BJ (cell line): ENCODE measurements at regions not wholly inside any gene's neighbourhood (a gene's known extent, or its start where the extent isn't known, plus 50 kb on each side); places are given as distances from the start of the nearest gene placed in this dataset.

ENCODE experiments used
- CTCF ChIA-PET: fragments of 350-600 bp; formaldehyde crosslinking; extraction: SDS; loops from one replicate; lab custom pipeline; 2021; ENCODE audit warnings: antibody characterized with exemption, inconsistent platforms; lab: Yijun Ruan, JAX
- POLR2A ChIA-PET: fragments of 300-600 bp; sonication (Branson Sonifier 250); formaldehyde crosslinking; extraction: SDS; loops from one replicate; lab custom pipeline; 2021; ENCODE audit warnings: antibody characterized with exemption; lab: Charles Lee
- DNase-seq: peaks from one replicate; pipeline ENCODE4 v3.0.0-alpha.2; 2011; ENCODE audit warnings: low read depth
- H3K27me3 ChIP-seq: 2 replicates; pipeline ENCODE4 v1.6.0; 2011; ENCODE audit warnings: low read length; ENCODE audit not compliant: control insufficient read depth, insufficient read depth
- H3K36me3 ChIP-seq: 2 replicates; pipeline ENCODE4 v1.5.1; 2011; ENCODE audit warnings: low read length; ENCODE audit not compliant: control insufficient read depth, insufficient read depth
- H3K4me3 ChIP-seq: 2 replicates; pipeline ENCODE4 v1.5.1; 2011; ENCODE audit warnings: low read depth, mild to moderate bottlenecking, control low read depth, low read length
- TF ChIP-seq, protein P1 (sequence below): IDR thresholded peaks from 2 replicates; pipeline ENCODE4 v1.5.1; 2011; ENCODE audit warnings: low read depth, mild to moderate bottlenecking, control low read depth, inconsistent platforms, low read length, moderate library complexity; ENCODE audit not compliant: insufficient read depth

DNA sequence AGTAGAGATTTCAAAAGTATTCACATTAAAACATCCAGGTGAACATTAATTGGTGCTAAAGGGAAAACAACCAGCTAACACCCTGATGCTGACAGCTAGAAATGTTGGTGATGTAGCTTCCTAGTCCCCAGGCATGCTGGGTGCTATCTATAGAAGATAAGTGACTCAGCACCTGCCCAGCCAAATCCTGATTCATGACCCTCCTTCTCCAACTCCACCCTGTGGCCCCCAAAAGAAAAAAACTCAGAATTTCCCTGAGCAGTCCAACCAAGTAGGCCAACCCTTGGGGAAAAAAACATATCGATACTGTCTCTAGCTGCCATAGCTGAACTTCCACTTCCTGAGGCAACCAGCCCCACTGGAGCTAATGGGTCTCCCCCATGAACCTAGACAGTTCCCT is 197.6 kb upstream of the KLF3 start:
- Histone ChIP-seq H3K27me3 (no peaks in the 10 kb centered on the region), H3K4me3 (no peak overlapping the region), H3K36me3 (no peaks in the 10 kb centered on the region)
- no peak for DNase-seq
- ChIA-PET CTCF (no interaction called here), POLR2A (no interaction called here)
- TF ChIP-seq, protein P1, sequence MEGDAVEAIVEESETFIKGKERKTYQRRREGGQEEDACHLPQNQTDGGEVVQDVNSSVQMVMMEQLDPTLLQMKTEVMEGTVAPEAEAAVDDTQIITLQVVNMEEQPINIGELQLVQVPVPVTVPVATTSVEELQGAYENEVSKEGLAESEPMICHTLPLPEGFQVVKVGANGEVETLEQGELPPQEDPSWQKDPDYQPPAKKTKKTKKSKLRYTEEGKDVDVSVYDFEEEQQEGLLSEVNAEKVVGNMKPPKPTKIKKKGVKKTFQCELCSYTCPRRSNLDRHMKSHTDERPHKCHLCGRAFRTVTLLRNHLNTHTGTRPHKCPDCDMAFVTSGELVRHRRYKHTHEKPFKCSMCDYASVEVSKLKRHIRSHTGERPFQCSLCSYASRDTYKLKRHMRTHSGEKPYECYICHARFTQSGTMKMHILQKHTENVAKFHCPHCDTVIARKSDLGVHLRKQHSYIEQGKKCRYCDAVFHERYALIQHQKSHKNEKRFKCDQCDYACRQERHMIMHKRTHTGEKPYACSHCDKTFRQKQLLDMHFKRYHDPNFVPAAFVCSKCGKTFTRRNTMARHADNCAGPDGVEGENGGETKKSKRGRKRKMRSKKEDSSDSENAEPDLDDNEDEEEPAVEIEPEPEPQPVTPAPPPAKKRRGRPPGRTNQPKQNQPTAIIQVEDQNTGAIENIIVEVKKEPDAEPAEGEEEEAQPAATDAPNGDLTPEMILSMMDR, result no peak

DNA sequence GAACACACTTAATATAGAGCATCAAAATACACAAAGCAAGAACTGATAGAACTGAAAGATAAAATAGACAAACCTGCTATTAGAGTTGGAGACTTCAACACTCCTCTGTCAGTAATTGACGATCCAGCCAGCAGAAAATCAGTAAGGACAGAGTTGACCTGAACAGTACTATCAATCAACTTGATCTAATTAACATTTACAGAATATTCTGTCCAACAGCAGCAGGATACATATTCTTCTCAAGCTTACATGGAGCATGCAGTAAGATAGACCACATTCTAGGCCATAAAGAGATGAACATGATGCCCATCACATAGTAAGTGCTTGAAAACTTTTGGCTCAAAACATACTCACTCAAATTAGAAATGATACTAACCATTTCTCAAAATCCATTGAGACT is 196.7 kb upstream of the KLF3 start:
- POLR2A ChIA-PET, result no interaction called here
- no peak for DNase-seq
- CTCF ChIA-PET, result interaction anchor here (1.9 kb wide), 1 partner anchor 264 kb away, joined by 5 read pairs; no protein-coding TSS in a partner anchor
- Histone ChIP-seq H3K36me3 (no peaks in the 10 kb centered on the region), H3K27me3 (no peaks in the 10 kb centered on the region), H3K4me3 (no peak overlapping the region)
- TF ChIP-seq, protein P1, result no peak

DNA sequence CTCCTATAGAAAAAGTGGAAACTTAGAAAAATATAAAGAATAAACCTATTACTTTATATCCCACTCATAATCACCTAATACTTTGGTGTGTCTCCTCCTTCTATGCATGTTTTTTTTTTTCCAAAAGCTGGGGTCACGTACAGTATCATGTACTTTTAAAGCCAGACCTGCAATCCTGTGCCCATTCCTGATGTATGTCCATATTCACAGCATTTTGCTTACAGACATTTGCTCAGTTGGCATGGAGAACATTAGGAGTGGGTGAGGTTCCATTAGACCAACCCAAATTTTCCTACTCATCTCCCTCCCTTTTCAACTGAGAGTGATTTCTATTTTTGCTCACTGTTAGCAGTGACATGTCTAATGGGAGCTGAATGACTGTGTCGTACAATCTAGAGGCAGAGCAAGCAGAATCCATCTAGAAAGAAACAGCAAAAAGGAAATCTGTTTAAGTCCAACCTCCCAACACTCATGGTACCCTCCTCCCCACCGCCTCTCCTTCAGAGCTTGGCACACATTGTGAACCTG is 195.6 kb upstream of the KLF3 start:
- ChIA-PET CTCF (interaction anchor here (1.9 kb wide), 1 partner anchor 263 kb away, joined by 5 read pairs; no protein-coding TSS in a partner anchor), POLR2A (no interaction called here)
- Histone ChIP-seq H3K4me3 (no peak overlapping the region), H3K27me3 (no peaks in the 10 kb centered on the region), H3K36me3 (no peaks in the 10 kb centered on the region)
- TF ChIP-seq, protein P1, result no peak
- no peak for DNase-seq

DNA sequence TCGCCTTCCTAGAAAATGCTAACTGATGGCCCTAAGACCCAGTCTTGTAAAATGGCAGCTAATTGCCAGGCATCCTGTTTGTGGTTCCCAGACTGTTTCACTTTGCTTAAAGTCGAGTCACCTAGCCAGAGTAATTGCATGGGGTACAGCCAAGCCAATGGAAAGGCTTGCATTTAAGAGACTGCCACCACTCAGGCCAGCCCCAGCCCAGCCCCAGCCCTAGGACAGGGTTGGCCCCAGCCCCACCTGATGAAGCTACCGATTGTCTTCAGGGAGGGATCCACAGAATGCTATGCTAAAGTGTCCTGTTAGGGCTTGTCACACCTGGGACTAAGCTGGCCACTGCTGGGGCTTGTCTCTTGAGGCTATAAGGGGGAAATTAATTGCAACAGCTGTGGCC is 194.6 kb upstream of the KLF3 start:
- H3K27me3 ChIP-seq, result no peaks in the 10 kb centered on the region
- DNase-seq, result no peak
- ChIA-PET POLR2A (no interaction called here), CTCF (interaction anchor here (1.9 kb wide), 1 partner anchor 262 kb away, joined by 5 read pairs; no protein-coding TSS in a partner anchor)
- H3K36me3 ChIP-seq, result no peaks in the 10 kb centered on the region
- no peak overlapping the region for H3K4me3 ChIP-seq
- TF ChIP-seq, protein P1, result no peak

DNA sequence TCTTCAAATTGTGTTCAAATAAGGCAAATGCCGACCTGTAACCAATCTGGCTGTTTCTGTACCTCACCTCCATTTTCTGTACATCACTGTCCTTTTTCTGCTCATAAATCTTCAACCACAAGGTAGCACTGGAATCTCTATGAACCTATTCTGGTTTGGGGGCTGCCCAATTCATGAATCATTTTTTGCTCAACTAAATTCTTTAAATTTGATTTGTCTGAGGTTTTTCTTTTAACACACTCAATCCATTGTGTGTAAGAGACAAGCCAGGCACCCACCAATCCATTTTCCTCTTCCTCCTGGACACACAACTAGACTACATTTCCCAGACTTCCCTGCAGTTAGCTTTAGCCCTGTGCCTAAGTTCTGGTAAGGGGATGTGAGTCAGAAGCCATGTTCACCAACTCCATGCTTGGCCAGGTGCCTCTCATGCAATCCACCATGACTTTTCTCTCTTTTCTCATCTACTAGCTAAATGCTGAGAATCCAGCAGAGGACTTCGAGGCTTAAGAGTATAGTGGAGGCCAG is 193.2 kb upstream of the KLF3 start:
- ChIA-PET POLR2A (no interaction called here), CTCF (no interaction called here)
- DNase-seq, result no peak
- no peaks in the 10 kb centered on the region for H3K36me3 ChIP-seq
- TF ChIP-seq, protein P1, result no peak
- H3K27me3 ChIP-seq, result no peaks in the 10 kb centered on the region
- H3K4me3 ChIP-seq, result no peak overlapping the region
